ENCODE measurements at regions not wholly inside any gene's neighbourhood (a gene's known extent, or its start where the extent isn't known, plus 50 kb on each side); places are given as distances from the start of the nearest gene placed in this dataset.

DNA sequence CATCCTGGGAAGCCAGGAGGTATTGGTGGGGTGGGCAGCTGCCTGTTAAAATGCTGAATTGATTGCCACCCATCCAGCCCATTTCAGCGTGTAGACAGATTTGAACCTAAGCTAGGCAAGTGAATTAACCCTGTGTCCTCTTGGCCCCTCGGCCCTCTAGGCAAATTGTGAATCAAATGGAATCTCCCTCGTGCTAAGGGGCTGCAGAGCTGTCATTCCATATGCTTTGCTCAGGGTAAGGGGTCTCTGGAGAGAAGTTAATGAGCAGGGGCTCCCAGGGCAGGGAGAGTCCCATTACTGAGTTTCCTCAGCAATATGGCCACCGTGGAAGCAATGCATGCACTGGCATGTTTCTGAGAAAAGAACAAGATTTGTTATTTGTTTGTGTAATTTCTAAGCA, 117.7 kb upstream of the RCN1 start:
- intact Hi-C loops (cut with DNase I), result no loop called here
- H3K27me3 ChIP-seq, result no peaks in the 10 kb centered on the region
- no peak for DNase-seq (ENCODE audit: low spot score in 2 of 2)
- no peaks in the 10 kb centered on the region for H3K36me3 ChIP-seq
- TF ChIP-seq, protein P1, sequence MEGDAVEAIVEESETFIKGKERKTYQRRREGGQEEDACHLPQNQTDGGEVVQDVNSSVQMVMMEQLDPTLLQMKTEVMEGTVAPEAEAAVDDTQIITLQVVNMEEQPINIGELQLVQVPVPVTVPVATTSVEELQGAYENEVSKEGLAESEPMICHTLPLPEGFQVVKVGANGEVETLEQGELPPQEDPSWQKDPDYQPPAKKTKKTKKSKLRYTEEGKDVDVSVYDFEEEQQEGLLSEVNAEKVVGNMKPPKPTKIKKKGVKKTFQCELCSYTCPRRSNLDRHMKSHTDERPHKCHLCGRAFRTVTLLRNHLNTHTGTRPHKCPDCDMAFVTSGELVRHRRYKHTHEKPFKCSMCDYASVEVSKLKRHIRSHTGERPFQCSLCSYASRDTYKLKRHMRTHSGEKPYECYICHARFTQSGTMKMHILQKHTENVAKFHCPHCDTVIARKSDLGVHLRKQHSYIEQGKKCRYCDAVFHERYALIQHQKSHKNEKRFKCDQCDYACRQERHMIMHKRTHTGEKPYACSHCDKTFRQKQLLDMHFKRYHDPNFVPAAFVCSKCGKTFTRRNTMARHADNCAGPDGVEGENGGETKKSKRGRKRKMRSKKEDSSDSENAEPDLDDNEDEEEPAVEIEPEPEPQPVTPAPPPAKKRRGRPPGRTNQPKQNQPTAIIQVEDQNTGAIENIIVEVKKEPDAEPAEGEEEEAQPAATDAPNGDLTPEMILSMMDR (IDR thresholded peaks at IDR 0.05), result no peak
- no peaks in the 10 kb centered on the region for H3K9me3 ChIP-seq
- H3K4me1 ChIP-seq, result no peaks in the 10 kb centered on the region
- no peak overlapping the region for H3K27ac ChIP-seq
- H3K4me3 ChIP-seq, result no peak overlapping the region

DNA sequence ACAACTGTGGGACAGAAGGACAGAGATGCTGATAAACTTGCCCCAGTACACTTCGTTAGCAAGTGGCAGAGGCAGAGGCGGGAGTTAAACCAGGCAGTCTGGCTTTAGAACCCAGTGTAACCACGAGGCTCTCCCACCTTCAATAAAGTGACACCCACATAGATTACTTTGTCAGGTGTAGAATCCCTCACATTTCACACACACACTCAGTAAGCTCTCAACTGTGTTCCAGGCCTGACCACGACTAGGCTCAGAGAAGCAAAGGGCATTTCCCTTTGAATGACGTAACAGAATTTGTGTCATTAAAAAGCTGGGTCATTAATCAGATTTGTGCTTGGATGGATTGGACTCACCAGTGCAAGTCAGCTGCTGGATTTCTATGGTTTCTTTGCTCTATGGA, 118.3 kb upstream of the RCN1 start:
- no peaks in the 10 kb centered on the region for H3K27me3 ChIP-seq
- intact Hi-C loops (cut with DNase I), result no loop called here
- H3K36me3 ChIP-seq, result no peaks in the 10 kb centered on the region
- no peak overlapping the region for H3K4me3 ChIP-seq
- H3K9me3 ChIP-seq, result no peaks in the 10 kb centered on the region
- H3K27ac ChIP-seq, result no peak overlapping the region
- no peak for DNase-seq (ENCODE audit: low spot score in 2 of 2)
- TF ChIP-seq, protein P1 (IDR thresholded peaks at IDR 0.05), result no peak
- H3K4me1 ChIP-seq, result no peaks in the 10 kb centered on the region

DNA sequence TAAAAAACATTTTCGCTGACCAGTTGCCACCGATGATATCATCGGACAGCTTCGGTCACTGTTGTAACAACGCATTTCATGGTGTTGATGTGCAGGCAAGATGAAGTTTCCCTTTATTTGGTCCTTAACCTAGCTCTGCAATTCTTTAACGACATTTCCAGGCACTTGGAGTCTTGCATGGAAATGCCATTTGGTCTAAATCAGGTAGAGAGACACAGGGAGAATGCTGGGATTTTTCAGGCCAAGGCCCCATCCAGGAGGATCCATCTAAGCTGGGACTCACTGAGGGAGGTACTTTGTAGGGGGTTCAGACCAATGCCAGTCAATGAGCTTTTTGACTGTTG, 121.5 kb upstream of the RCN1 start:
- DNase-seq (ENCODE audit: low spot score in 2 of 2), result no peak
- Histone ChIP-seq H3K27ac (no peak overlapping the region), H3K9me3 (no peaks in the 10 kb centered on the region), H3K4me3 (no peak overlapping the region), H3K36me3 (no peaks in the 10 kb centered on the region), H3K4me1 (no peaks in the 10 kb centered on the region), H3K27me3 (no peaks in the 10 kb centered on the region)
- TF ChIP-seq, protein P1 (IDR thresholded peaks at IDR 0.05), result no peak
- intact Hi-C loops (cut with DNase I), result no loop called here

DNA sequence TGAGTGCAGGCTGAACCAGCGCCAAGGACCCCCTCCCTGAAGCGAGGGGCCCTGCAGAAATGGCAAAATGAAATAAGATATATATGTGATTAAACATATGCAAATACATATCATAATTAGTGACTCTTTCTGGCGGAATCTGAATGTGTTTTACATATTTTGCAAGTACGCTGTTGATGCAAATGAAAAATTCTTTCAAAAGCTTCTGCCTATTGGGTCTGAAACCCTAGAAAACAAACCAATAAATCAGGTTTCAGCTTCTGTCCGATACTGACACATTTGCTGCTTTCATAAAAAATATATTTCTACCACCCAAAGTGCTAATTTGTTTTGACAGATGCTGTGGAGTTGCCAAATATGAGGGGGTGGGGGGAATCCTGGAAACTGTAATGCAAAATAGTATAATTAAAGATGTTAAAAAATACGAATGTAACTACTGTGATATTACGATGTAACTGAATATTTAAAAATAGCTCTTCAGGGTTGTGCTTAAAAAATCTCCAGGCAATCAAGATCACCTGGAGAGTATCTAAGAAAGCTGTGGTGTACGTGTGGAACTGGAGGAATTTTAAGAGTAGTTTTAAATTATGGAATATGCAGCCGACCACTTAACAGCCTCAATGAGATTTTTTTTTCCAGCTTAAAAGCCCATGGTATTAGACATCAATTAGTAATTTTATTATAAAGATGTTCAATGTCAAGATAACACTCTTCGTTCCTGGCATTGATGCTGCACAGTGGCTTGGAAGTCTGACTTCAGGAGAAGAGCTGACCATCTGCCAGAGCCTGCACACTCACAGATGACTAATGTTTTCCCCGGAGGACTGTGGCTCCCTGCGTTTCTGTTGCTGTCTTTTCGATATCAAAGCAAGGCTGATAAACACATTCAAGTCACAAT, 122.2 kb upstream of the RCN1 start:
- TF ChIP-seq, protein P1 (IDR thresholded peaks at IDR 0.05), result no peak
- intact Hi-C loops (cut with DNase I), result no loop called here
- no peaks in the 10 kb centered on the region for H3K36me3 ChIP-seq
- no peaks in the 10 kb centered on the region for H3K27me3 ChIP-seq
- DNase-seq (ENCODE audit: low spot score in 2 of 2), result no peak
- no peaks in the 10 kb centered on the region for H3K4me1 ChIP-seq
- H3K27ac ChIP-seq, result no peak overlapping the region
- no peak overlapping the region for H3K4me3 ChIP-seq
- no peaks in the 10 kb centered on the region for H3K9me3 ChIP-seq

DNA sequence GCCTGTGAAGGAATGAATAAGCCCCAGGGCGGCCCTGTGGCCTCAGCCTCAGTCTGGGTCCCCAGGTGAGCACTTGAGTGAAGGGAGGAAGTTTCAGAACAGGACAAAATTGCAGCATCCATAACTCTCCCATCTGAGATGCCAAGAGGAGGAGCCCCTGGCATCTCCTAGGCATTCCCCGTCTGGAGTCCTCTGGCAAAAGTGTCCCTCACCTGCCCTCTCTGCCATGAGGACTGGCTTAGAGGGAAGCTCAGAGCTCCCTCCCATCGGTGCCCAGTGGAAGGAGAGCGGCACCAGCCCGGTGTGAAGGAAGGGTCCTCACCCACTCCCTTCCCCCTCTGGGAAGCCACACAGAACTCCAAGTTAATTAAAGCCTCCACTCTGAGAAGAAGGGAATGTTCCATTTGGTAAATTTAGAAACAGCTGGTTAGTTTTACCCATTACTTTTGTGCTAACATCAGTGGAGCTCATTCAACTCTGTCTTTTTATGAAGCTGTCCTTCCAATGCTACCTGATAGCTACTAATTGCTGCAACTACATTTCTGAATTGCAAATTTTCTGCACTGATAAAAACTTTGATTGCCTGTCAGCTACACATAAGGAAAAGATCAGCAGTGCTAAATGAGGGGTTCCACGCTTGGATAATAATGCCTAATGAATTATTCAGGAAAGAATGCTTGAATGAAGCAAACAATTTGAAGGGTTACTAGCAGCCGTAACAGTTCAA, 123.3 kb upstream of the RCN1 start:
- intact Hi-C loops (cut with DNase I), result no loop called here
- TF ChIP-seq, protein P1 (IDR thresholded peaks at IDR 0.05), result no peak
- H3K4me1 ChIP-seq, result no peaks in the 10 kb centered on the region

More for the DNA sequence above, 123.3 kb upstream of the RCN1 start:
- H3K9me3 ChIP-seq, result no peaks in the 10 kb centered on the region
- no peak overlapping the region for H3K4me3 ChIP-seq
- no peak overlapping the region for H3K27ac ChIP-seq
- no peaks in the 10 kb centered on the region for H3K36me3 ChIP-seq
- H3K27me3 ChIP-seq, result no peaks in the 10 kb centered on the region
- no peak for DNase-seq (ENCODE audit: low spot score in 2 of 2)

All from ascending aorta (tissue), 2 donors.